GM19372 (cell line): ENCODE measurements at regions not wholly inside any gene's neighbourhood (a gene's known extent, or its start where the extent isn't known, plus 50 kb on each side); places are given as distances from the start of the nearest gene placed in this dataset.

Experiments
- ATAC-seq: cut with Tn5 transposase; IDR thresholded peaks from one replicate; pipeline ENCODE4 v1.9.1; 2021; ENCODE audit warnings: mild to moderate bottlenecking, low read depth, moderate library complexity; ENCODE audit not compliant: unreplicated experiment

DNA sequence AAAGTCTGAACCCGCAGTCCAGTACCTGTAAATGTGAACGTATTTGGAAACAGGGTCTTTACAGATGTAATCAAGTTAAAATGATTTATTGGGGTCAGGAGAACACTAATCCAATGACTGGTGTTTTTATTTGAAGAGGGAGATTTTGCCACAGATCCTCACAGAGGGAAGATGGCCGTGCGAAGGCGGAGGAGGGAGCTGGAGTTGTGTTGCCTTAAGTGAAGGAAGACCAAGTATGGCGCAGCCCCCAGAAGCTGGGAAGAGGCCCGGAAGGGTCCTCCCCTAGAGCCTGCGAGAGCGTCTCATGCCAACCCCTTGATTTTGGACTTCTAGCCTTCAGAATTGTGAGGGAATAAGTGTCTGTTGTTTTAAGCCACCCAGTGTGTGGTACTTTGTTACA is 102.8 kb upstream of the NUDT4 start:
- ATAC-seq, result no peak

DNA sequence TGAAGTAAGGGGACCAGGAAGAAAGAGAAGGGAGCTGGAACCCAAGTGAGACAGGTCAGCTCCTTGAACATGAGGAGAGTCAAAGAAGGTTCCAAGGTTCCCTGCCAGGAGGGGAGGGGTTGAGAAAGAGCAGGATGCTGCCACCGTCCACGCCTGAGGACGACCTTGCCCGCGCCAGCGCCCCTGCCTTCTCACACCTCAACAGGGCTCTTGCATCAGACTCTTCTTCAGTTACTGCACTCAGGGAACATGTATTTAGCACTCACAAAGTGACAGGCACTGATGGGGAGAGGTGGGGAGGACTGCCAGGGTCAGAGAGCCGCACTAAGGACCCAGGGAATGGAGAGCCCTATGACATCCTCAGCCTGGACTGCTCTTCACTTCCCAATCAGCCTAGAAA is 102.1 kb upstream of the NUDT4 start:
- ATAC-seq, result no peak

DNA sequence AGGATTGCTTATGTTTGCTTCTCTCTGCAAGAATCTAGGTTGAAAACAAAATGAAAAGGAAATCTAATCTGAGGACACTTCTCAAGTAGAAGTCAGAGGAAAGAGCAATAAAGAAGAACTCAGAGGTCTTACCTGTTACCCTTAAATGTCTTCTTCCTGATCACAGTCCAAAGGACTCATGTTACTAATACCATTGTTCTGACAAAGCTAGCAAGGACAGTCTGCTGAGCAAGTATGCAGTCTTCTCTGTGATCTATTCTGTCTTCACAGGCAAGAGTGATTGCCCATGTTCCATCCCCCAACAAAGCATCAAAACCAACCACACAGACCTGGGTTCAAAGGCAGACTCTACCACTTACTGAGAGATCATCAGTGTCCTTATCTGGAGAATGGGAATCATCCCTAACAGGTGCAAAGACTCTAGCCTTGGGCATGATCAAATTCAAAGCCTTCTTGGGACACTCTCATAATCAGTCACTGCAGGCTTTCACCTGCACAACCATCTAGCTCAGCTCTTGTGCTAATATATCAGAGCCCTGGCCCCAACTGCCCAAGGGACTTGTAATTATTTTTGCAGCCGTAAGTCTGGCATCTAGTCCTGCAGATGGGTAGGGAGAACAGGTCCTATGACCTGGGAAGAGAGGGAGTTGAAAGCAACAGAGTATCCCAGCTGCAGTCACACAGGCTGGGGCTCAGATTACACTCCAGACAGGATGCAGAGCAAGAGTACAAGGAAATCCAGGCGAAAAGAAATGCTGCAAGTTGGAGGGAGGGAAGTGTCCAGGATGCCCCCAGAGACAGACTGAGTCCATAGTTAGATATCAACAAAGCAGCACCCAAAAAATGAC is 97.9 kb upstream of the NUDT4 start:
- ATAC-seq, result no peak

DNA sequence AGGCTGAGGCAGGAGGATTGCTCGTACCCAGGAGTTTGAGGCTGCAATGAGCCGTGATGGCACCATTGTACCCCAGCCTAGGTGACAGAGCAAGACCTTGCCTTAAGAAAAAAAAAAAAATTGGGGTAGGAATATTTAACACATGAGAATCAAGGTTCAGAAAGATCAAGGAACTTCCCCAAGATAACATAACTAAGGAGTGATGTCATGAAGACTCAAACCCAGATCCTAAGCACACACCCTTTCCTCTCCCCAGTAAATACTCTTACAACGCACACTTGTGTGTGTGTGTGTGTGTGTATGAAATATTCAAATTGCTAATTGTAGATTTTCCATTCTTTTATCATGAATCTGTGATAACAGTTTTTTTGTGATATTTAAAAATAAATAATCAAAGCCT is 90.6 kb upstream of the NUDT4 start:
- ATAC-seq, result no peak

DNA sequence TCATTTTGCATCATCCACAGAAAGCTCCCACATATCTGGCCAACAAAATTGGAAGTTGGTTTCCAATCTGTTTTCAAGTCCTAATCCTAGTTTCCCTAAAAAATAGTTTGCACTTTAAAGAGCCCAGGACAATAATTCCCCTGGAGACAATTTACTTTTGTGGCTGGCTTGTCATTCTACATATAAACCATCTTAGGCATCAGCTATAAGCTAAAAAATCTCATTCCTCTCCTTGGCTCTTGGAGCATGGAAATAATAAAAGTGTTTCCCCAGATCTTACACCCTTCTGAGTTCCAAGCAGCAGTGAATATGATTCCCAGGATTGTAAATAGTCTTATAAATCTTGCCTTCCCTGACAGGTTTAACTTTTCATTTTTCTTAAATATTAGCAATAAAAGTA is 89.1 kb upstream of the NUDT4 start:
- no peak for ATAC-seq

DNA sequence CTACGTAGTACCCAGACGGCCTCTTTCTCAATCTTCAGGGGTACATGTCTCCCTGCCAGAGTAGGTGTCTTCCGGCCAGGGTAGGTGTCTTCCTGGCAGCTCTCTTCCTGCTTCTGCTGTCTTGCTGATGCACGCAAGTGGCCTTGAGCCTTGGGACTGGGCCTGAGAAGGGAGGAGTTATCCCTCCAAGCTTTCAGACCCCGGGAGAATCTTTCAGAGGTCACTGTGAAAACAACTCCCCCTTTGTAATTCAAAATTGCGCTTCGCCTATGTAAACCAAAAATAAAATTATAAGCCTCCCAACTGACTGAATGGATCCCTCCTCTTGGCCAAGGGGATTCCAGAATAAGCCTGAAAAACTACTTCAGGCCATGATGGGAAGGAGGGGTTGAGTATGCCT is 87.3 kb upstream of the NUDT4 start:
- ATAC-seq, result no peak

DNA sequence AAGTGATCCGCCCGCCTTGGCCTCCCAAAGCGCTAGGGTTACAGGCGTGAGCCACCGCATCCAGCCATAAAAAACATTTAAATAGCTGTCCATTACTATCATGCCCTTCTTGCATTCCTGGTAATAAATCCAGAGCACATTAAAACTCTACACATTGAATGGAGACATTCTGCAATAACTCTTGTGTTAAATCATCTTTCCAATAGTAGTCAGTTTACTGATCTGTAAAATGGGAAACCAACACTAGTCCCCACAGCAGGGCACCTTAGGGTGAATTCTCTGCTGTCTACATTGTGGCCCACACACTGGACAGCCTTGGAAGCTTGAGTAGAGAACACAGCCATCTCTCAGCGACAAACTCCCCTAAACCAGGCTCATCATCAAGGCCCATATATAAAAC is 85.5 kb upstream of the NUDT4 start:
- no peak for ATAC-seq

DNA sequence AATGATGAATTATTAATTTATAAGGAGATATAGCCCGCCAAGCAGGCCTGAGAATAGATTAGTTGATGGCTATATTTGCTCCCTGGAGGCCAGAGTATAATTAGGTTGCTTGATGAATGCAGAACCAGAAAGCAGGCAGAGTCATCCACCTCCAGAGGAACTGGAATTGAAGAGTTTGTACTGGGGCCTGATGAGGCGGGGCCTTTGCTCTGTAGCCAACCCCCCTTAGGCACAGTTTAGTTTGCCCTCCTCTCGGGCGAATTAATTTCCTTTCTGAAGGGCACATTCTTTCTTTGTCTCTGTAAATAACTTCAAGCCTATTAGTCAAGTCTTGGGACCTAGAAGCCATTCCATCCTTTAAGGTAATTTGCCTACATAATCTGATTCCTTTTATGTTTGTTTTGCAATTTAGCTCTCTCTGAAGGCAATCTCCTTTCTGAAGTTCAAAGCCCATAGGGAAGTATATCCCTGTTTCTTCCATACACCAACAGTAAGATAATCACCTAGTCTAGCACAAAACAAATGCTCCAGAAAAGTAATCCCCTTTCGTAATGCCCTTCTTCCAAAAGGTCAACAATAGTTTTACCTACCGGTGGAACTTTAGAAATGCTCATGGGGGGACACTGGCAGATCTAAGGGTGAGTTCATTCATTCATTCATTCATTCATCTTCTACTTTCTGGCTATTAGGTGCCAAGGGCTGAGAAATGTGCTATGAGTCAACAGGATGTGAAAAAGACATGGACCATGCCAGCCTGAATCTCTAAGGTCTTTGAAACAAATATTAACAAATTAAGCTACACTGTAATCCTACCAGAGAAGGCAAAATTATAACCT is 84.8 kb upstream of the NUDT4 start:
- ATAC-seq, result no peak

DNA sequence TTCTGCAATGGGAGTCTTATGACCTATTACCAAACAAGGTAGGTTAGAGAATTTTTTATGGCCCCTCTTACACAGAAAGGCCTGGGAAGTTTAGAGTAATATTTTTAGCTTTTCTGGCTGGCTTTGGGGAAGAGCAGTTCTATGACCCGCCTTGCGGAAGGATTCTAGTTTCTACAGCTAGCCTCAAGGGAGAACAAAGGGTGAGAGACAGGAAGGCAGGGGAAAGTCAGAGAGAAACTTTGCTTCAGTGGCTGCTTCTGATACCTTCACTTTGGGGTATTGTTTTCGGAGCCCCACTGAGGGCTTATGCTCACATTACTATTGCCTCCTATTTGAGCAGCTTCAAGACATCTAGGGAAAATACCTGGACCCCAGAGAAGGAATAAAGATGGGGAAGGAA is 80.7 kb upstream of the NUDT4 start:
- ATAC-seq, result peak; percentile 89

DNA sequence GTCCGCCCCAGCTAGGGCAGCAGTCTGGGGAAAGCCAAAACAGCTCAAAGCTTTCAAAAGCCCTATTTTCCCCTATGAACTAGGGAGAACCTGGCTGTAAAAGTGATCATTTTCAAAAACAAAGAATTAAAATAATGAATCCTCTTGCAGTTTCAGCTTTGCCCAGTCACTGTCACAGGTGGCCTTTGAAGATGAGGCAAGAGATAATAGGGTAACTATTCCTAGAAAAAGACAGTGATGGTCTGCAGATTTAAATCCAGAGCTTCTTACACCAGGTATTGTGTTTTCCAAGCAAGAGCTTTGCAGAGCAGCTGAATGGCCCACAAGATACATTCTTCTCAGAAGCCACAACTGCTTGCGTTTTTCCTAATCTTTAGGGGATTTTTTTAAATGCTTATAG is 80.2 kb upstream of the NUDT4 start:
- ATAC-seq, result no peak

DNA sequence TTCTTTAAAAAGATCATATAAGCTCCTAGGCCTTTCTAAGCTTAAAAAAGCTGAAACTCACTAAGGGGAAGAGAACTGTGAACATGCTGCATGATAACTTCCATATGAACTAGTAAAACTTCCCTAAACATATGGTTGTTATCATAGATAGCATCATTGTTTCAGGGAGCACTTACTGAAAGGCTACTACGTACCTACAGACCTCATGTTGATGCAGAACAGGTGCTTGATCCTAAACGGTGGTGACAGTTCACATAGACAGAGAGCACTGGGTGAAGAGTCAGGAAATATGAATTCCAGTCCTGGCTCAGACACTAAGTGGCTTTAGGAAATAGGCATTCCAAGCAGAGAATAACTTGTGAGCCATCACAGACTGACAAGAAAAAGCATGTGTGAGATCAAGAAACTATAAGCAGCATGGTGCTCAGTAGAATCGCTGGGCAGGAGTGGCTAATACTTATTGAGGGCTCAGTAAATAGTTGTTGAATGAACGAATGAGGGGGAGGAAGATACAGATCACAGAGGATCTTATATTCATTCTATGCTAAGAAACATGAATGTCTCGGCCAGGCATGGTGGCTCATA is 78.4 kb upstream of the NUDT4 start:
- ATAC-seq, result no peak

DNA sequence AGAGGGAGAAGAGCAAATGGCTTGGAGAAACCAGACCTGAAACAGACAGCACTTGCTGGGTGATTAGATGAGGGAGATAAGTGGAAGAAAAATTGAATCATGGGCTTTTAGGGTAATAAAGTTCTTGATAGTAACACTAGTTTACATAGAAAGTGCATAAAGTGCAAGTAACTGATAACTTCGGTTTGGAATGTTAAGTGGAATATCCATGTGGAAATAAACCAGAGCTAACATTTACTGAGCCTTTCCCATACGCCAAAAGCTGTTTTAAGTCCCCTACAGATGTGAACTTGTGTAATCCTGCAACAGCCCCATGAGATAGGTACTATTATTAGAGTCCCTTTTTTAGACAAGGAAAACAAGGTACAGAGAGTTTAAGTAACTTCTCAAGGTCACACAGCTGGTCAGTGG is 77.1 kb upstream of the NUDT4 start:
- no peak for ATAC-seq

DNA sequence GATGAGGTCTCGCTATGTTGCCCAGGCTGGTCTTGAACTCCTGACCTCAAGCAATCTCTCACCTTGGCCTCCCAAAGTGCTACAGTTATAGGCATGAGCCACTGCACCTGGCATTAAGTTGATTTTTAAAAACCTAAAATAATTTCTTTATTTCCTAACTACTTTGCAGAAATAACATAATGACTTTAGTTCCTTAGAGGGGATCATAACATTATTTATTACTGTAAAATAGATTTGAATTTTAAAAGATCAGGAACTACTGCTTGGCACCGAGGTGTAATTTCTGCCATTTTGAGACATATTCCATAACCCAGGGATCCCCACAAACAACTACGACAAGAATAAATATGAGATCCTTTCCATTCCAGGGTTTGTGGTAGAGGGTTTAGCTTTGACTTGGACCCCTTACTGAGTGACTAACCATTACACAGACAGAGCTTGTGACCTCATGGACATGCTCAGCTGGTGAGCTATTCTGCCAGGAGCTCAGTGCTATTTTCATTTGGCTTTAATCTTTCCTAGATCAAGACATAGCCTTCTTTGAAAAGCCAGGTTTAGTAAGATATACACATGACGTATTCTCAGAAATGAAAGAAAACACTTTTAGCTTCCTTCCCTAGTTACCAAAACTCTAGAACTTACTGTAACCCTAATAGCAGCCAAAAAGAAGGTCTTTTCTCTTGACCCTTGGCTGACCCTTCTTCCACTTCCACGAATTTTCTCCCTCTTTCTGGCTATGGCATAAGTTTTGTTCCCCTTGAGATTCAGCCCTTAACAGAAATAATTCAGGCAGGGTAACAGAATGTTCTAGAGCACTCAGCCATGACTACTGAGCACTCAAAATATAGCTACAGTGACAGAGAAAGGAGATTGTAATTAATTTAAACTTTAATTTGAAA is 75.1 kb upstream of the NUDT4 start:
- no peak for ATAC-seq

DNA sequence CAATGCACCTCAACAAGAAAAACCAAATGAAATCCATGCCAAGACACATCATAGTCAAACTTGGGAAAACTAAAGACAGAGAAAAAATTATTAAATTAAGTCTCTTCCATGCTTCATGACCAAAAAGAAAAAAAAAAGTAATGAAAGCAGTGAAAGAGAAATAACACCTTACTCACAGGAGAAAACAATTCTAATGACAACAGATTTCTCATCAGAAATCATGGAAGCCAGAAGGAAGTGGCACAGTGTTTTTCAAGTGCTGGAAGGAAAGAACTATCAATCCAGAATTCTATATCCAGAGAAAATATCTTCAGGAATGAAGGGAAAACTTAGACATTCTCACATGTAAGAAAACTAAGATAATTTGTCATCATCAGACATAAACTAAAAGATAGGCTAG is 71.1 kb upstream of the NUDT4 start:
- no peak for ATAC-seq

DNA sequence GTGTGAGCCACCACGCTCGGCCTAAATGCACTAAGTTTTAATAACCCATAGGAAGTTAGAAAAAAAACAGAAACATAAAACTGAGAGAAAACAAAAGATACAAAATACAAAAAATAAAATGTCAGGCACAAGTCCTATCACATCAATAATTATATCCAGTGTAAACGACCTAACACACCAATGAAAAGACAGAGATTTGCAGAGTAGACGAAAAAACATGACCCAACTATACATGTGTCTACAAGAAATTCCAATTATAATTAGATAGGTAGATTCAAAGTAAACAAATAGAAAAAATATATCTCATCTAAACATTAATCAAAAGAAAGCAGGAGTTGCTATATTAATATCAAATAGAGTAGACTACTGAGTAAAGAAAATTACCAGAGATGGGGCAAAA is 69.4 kb upstream of the NUDT4 start:
- ATAC-seq, result no peak

DNA sequence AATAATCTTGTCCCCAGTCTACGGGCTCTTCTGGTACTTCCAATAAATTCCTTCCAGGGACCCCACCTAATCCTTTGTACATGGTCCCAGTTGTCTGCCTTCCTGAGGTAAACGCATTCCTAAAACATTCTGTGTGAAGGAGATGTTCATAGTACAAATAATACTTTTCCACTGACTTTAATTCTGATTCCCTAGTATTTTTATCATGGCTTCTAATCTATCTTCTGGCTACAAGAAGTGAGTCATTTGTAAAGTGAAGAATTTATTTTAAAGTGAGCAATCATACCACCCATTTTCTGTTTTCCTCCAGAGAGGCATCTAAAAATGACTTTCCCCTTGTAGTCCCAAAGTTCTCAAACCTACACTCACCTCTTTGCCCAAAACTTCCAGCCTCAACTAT is 65.9 kb upstream of the NUDT4 start:
- ATAC-seq, result no peak

DNA sequence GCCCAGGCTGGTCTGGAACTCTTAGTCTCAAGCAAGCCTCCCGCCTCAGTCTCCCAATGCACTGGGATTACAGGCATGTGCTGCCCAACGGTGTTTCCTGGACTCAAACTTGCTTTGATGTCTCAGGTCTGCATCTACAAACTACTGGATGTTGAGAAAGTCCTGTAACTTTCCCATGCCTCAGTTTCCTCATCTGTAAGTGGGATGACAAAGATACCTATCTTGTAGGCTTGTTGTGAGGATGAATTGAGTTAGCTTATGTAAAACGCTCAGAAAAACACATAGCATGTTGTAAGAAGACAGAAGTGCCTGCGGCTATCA is 63.6 kb upstream of the NUDT4 start:
- no peak for ATAC-seq

DNA sequence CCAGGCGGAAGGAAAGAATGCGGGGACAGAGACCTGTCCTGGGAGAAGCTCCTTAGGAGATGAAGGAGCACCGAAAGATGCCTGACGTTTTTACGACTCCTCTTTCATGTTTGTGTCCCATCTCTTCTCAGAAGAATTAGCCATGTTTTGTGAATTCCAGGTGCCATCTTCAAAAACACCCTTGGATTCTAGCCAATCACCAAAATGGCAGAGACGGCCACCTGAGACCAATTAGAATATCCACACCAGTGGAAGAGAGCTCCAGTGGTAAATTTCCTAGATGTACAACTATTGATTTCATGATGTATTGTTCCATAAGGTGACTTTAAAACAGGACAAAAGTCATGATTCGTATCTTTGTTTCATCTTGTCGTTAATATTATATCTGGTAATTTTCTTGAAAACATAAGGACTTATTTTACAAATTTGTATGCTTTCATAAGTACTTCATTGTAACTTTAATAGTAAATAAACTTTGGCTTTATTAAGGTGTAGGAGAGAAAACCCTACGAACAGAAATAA is 62.3 kb upstream of the NUDT4 start:
- no peak for ATAC-seq

DNA sequence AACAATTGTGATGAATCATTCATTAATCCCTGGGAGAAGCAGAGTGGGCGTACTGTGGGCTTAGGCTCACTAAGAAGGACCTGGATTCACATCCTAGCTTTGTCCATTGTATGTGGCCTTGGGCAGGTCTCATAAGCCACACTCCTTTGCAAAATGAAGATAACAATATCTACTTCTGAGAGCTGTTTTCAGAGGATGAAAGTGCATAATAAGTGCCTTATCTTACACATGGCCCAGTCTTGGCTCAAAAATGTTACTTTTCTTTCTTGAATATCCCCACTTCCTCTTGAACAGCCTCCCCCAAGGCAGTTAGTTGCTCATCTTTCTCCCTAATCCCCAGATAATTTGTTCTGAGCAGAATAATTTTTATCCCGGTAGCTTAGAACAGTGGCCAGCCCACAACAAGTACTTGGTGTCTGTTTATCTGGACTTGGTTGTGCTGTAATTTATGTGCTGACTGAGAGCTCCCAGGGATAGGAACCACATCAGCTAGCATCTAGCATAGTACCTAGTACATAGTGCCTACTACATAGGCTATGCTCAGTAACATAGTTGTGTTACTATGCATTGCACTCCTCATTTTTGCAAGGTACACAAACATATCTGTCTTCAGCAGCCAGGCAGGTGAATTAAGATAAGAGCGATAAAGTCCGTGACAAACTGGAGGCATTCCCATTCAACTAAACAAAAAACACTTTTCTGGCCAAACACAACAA is 61.7 kb upstream of the NUDT4 start:
- ATAC-seq, result no peak

DNA sequence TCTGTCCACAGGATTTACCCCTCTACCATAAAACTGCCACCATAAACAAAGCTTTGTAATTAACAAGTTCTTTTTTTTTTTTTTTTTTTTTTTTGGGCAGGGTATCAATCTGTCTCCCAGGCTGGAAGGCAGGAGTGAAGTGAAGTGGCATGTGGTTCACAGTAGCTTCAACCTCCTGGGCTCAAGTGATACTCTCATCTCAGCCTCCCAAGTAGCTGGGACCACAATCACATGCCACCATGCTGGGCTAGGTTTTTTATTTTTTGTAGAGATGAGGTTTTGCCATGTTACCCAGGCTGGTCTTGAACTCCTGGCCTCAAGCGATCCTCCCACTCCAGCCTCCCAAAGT is 61.1 kb upstream of the NUDT4 start:
- ATAC-seq, result no peak
